GM11168 (cell line): ENCODE measurements at regions not wholly inside any gene's neighbourhood (a gene's known extent, or its start where the extent isn't known, plus 50 kb on each side); places are given as distances from the start of the nearest gene placed in this dataset.

Experiments
- in situ Hi-C: fragments of 300-500 bp; cut with MboI; formaldehyde crosslinking; loops from one replicate; pipeline ENCODE4 v1.12.0; 2022; ENCODE audit warnings: low sequenced_read_pairs; ENCODE audit not compliant: unreplicated experiment

DNA sequence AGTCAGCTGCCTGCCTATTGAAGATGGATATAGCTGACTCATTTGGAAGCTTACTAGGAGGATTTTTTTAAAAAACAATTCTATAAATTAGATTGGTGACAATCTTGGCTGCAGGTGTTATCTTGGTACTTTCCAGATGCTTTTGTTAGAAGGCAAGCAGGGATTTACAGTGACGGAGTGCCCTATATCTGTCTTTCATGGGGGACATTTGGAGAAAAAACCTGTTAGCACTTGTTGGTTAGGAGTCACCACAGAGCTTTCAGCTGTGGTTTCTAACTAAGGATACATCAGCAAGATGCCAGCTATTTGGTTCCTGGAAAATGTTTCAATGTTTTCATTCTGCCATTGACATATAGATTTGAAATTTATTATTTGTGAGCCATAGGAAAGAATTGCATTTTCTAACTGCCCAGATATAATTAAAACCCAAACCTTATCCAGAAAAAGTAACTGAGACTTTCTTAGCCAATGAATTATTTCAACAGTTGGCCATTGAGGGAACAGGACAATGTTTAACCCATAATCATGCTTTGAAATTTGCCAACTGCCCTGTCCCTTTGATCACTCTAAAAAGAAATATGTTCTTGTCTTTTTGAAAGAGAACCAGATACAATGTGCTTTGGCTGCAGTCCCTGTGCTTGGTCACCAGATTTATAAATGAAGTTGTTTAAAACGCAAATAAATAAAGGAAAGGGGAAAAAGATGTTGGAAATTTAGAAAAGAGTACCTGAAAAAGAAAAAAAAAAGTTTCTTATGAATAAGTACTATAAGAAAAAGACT lies 761.0 kb upstream of the CXADR start:
- in situ Hi-C loops = no loop called here

DNA sequence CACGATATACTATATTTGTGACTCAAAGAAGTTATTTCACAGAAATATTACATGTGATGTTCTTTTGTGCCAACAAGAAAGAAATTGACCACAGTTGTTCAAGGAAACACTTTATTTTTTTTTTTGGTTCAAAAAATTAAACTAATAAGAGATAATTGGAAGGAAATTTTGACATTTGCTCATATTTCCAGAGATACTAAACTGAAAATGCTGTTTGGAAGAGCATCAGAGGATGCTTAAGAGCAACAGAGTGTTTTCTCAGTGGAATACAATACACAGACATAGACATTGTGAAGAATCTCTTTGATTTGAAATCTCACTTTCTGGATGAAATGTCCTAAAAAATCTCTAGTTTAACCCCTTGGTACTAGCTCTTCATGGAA lies 760.4 kb upstream of the CXADR start:
- in situ Hi-C loops = no loop called here

DNA sequence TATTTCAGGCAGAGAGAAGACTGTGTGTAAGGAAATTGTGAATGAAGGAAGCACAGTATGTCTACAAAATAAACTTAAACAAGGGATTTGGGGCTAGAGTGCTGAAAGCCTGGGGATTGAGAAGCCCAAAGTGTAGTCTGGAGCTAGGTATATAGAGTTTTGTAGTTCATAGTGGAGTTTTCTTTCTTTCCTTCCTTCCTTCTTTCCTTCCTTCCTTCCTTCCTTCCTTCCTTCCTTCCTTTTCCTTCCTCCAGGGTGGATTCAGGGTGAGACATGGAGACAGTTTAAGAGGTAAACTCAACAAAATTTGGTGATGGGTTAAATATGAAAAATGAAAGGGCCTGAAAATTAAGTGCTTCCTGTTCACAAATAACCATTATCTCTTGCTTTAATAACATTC lies 757.8 kb upstream of the CXADR start:
- in situ Hi-C loops = no loop called here

DNA sequence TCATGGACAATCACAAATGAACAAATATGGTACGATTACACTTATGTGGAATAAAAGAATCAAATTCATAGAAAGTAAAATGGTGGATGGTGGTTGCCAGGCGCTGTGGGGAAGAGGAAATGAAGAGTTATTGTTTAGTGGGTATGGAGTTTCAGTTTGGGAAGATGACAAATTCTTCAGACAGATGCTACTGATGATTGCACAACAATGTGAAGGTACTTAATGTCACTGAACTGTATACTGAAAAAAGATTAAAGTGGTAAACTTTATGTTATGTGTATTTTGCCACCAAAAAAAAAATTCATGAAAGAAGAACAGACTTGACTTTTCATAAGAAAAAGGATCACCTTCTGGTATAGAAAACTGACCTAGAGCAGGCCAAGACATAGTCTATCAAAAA lies 745.6 kb upstream of the CXADR start:
- in situ Hi-C loops = no loop called here

DNA sequence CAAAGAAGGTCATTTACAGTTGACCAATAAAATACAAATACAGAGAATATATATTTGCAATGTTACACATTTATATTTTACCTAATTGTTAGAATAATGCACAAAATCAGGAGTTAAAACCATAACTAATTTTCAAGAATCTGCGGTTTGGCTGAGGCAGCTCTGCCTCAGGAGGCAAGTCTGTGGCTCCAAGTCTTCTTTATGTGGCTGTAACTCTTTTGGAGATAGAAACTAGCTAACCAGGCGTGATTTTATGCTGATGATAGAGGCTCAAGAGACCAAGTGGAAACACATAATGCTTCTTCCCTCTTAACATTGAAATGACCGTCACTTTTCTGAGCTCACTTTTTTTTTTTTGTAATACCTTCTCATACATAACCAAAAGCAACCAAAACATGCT lies 744.7 kb upstream of the CXADR start:
- in situ Hi-C loops = no loop called here

DNA sequence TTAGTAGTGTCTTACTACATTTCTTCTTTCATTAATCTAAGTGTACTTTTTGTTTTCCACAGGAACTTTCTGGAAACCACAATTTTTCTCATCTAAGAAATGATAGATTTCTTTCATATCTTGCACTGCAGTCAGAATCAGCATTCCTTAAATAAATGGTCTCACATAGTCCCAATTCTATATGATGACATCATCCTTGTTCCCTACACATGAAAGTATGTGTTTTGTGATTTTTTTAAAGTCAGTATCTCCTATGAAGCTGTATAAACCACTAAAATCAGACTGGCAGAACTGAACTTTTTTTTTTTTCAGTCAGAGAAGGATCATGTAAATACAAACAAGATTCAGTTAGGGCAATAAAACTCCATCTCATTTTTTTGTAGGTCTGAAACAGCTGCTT lies 742.6 kb upstream of the CXADR start:
- in situ Hi-C loops = no loop called here

DNA sequence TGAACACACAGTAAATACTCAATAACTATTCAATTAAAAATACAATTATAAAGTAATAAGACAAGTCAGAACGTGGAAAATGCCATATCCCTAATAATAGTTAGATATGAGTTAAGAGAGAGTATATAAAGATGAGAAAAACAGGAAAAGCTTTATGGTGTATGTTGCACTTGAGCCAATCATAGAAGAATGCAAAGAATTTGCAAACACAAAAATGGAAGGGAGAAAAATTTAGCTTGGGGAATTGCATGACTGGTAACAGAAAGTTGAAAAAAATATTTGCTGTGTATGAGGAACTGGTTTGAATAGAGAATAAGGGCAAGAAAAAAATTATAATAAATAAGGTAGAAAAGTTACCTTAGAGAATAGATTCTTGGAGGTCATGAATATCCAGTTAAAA lies 739.6 kb upstream of the CXADR start:
- in situ Hi-C loops = no loop called here

DNA sequence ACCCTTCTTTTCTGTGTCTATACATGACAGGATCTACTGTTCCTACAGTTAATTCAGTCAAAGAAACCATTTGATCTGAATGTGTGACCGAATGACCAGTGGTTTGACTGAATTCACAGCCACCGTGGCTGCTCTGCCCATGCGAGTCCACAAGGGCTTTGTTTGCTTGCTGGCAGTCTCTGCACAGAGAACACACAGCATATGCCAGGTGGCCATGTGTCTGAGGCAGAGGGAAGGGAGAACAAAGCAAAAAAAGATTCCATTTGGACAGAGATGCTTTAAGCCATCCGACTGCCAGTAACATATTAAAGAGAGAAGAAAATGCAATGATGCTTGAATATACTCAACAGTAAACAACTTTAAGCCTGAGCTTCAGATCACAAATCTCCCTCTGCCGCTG lies 737.8 kb upstream of the CXADR start:
- in situ Hi-C loops = no loop called here

DNA sequence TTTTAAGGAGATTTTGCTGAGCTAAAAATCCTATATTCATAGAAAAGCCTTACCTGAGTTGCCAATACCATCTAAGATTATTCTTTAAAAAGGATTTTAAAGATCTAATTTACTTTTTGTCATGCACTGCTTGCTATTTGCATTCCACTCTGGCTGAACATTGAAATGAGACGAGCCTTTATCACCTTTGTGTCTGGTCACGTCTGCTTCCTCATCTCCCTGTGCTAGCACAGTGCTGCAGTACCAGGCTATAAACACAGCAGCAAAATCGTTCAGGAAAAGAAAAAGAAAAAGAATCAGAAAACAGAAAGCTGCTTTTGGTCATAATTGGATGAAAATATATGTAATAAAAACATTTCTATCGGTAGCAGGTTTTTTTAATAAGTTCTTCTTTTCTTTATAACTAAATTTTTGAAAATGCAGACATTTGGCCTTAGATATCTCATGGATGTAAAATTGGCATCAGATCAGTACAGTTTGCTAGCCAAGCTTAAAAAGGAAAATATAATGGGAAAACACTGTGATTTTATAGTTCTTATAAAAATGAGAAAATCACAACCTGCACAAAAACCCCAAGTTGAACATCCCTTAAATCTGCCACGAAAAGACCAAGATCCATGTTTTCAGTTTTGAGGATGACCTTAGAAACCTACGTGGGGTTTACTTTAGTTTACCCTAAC lies 735.7 kb upstream of the CXADR start:
- in situ Hi-C loops = no loop called here

DNA sequence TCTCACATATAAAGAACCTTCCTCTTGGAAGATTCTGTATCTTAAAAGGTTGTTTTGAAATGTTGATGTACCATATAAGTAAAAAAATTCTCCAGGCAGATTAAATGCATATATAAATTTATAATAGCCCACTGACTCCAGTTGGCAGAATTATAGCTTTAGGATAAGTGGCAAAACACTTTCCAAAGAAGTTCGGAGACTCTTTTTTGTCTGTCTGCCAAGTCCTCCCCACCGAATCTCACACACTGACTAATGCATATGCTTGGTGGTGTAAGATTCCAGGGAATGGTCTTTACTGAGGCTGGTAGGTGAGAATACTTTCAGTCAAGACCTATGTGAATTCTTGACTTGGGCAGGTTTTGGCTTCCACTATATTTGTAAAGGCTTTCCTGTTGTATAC lies 724.3 kb upstream of the CXADR start:
- in situ Hi-C loops = no loop called here

DNA sequence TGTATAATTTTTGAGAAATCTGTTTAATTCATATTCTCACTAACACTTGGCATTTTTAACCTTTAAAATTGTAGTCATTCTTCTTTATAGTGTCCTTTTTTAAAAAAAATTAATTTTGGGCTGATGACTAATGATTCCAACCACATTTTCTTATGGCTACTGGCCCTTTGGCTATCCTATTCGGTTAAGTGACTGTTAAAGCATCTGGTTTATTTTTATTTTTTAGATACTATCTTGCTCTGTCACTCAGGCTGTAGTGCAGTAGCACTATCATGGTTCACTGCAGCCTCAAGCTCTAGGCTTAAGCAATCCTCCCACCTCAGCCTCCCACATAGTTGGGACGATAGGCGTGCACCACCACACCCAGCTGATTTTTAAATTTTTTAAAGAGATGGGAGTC lies 723.2 kb upstream of the CXADR start:
- in situ Hi-C loops = no loop called here

DNA sequence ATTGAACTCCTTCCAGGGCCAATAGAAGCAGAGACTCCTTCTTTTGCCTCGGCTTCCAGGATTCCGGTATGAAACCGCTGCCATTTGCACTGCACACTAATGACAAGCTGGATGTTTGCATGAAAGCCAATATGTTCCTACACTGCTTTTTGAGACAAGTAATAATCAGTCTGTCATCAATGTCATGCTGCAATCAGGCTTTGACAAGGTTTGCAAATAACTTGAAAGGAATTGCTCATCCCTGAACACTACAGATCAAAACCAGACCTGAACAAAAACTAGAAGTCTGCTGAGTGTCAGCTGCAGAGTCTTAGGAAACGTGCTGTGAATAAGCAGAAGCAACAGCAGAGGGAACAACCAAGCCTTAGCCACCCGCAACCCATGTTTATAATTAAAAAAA lies 720.7 kb upstream of the CXADR start:
- in situ Hi-C loops = no loop called here

DNA sequence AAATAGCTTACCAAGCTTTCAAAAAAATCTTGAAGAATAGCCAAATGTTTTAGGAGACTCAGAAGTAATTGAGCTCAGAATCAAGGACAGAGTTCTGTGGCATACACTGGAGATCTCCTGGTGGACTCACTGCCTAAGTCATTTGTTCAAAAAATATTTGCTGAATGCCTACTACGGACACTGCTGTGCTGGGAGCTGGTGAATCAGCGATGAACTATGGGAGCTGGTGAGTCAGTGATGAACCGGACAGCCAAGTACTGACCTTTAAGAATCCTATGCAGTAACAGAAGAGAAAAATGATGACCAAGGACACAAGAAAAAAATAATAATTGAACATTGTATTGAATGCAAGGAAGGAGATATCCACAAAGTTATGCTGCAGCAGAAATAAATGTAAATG lies 717.9 kb upstream of the CXADR start:
- in situ Hi-C loops = no loop called here

DNA sequence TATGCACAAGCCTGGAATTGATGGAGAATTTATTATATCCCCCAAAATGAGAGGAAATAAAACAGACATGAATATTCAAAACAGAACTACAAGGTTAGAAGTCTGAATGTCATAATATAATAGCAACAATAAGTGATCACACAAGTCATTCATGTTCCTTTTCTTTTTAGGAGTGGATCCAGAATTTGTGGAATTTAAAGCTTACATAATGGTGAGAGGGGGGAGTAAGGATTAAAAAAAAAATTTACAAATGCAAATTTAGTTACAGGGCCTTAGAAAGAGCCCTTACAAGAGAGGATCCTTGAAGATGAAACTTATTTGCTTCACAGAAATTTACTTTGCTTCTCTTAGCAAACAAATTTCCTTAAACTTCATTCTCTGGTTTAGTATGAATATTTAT lies 716.1 kb upstream of the CXADR start:
- in situ Hi-C loops = no loop called here

DNA sequence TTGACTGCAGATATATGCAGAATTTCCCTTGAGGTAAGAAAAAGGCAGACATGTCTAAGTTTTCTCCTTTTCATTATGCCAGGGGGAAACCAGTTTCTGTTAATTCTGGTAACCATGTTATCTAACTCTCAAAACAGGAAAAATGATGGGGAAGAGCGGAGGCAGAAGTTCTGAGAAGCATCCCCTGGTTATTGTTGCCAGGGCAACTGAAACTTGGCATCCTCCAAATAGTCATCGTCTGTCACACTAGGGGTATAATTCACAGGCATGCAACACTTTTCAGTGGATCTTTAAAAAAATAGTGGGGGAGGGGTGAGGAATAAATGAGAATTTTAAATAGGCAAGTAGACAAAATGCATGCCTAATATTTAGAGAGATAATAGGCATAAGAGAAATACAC lies 715.3 kb upstream of the CXADR start:
- in situ Hi-C loops = no loop called here

DNA sequence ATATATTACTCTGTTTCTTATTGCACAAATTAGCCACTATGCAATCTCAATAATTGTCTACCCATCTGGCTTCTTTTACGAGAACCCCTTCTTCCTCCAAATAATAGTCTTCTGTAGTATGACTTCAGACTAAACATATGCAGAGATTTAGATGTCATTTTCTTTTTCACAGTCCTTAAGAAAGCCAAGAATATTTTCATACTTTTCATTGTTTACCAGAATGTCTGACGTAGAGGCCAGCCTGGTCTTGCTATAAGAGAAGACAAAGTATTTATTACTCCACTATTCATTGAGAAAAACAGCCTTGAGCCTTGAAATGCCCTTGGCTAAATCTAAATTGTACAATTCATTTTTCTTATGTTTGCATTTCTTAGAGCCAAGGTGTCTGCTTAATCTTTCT lies 714.9 kb upstream of the CXADR start:
- in situ Hi-C loops = no loop called here

DNA sequence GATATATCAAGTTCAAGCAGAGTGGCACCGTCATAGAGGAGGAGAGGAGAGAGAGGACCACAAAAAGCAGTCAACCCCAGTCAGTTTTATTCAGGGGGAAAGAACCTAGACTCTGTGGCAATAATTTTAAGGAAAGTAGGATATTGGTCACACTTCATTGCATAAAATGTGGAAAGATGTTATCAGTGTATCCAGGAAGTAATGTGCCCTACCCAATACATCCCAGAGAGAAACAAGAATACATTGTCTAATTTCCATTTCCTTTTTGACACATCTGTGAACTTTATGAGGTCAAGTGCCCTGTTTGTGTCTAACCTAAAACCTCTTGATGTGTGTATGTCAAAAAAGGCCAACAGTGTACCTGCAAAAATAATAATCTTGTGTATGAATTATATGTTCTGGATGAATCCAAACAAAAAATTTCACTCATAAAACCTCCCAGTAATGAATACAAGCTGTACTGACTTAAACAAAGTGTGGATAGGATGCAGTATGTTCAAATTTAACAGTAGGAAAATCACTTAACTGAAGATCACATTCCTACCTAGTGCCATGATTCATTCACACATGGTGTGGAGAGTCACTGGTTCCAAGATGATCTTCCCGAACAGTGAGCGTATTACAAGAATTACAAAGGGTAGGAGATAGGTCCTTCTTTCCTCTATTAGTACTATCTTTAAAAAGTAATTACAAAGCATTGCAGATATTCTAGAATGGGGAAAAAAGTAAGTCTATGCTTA lies 712.1 kb upstream of the CXADR start:
- in situ Hi-C loops = no loop called here

DNA sequence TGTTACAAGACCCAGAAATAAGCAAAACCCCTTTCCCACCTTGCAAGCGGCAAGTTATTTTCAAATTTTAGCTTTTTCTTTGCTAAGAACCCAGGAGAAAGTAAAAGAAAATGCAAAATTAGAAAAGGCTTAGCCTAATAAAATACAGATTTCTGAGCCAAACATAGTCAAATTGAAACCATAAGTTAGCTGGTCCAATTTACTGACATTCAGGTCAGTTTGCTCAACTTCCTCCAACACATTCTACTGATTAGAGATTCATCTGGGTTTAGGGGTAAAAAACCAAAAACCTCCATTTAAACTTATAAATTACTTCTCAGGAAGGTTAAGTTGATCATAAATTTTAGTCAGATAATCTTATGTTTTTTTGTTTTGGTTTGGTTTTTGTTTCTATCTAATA lies 701.8 kb upstream of the CXADR start:
- in situ Hi-C loops = no loop called here

DNA sequence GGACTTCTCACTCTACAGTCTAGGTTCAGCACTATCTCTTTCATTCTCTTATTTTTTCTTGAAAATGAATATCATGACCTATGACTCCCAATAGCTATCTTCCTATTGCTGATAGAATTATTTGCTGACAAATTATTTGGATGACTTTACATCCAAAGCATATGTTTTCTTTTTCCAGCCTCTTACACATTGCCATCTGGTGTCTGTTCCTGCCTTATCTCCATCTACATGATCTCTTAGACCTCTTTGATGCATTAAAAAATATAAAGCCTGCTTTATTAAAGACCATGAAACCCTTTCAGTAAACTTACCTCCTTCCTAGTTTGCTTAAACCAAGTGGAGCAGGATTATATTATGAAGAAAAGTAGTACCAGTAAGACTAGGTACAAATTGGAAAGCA lies 700.9 kb upstream of the CXADR start:
- in situ Hi-C loops = no loop called here

DNA sequence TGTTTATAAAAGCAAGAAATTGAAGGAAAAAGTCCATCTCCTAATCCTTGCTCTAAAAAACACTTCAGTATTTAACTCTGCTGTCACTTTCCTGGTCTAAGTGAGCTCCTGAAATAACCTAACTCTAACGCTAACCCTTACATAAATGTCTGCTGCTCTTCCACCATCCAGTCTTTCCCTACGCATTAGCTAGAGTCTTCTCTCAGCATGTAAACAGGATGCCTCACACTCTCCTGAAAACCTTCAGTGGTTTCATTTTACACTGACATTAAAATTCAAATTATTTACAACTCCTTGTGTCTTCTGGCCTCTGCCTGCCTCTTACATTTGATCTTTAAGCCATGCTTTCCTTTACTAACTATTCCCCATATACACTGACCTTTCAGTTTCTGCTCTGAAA lies 697.6 kb upstream of the CXADR start:
- in situ Hi-C loops = no loop called here

DNA sequence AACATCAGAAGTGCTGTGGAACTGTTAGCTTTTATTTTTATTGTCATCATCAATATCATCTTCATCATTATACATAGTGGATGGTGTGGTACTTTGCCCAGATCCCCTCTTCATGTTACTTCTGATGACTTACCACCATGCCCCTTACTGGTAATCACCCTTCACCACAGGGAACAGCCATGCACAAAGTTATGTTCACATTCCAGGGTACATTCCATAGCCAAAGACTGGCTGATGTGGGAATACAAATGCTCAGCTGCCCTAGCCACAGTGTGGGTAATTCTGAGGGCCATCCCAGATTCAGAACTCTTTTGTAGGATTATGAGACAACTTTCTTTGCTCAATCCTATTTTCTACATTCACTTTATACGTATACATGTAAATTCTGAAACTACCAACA lies 691.3 kb upstream of the CXADR start:
- in situ Hi-C loops = no loop called here

DNA sequence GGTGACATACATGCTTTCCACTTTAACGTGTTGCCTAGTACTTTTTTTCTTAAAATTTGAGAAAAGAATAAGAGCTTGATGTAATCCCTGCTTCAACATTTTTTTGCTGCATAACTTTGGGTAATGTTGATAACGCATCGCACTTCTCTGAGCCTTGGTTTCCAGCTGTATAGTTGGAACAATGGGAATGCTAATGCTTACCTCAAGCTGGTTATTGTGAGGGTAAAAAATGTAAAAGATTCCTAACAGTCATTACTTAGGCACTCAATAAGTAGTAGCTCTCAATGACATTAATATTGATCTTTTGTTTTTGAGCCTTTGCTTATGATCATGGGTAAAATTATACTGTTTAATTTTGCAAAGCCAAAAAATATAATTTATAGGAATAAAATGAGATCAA lies 683.3 kb upstream of the CXADR start:
- in situ Hi-C loops = no loop called here
